Mucosa of stomach (tissue), 1 donor: ENCODE measurements at regions not wholly inside any gene's neighbourhood (a gene's known extent, or its start where the extent isn't known, plus 50 kb on each side); places are given as distances from the start of the nearest gene placed in this dataset.

Source experiments
- H3K27me3 ChIP-seq: one replicate; pipeline ENCODE4 v1.7.0; 2013; ENCODE audit warnings: mild to moderate bottlenecking, low read length; ENCODE audit not compliant: control insufficient read depth, insufficient read depth
- H3K36me3 ChIP-seq: one replicate; pipeline ENCODE4 v1.7.0; 2013; ENCODE audit warnings: low read length; ENCODE audit not compliant: control insufficient read depth, insufficient read depth
- H3K4me1 ChIP-seq: one replicate; pipeline ENCODE4 v1.7.0; 2013; ENCODE audit warnings: mild to moderate bottlenecking, low read length; ENCODE audit not compliant: control insufficient read depth, insufficient read depth
- H3K4me3 ChIP-seq: one replicate; pipeline ENCODE4 v1.7.0; 2013; ENCODE audit warnings: low read length
- H3K9ac ChIP-seq: one replicate; pipeline ENCODE4 v1.7.0; 2013; ENCODE audit warnings: mild to moderate bottlenecking, low read length, moderate library complexity
- H3K9me3 ChIP-seq: one replicate; pipeline ENCODE4 v1.7.0; 2013; ENCODE audit warnings: mild to moderate bottlenecking, low read length, moderate library complexity; ENCODE audit not compliant: control insufficient read depth
- donor health status: Pancreatic carcinoma.

- H3K9ac ChIP-seq: no peak overlapping the region
- H3K4me1 ChIP-seq: no peaks in the 10 kb centered on the region
- no peaks in the 10 kb centered on the region for H3K9me3 ChIP-seq
- no peaks in the 10 kb centered on the region for H3K27me3 ChIP-seq
- H3K4me3 ChIP-seq: no peak overlapping the region
- no peaks in the 10 kb centered on the region for H3K36me3 ChIP-seq
Observed at GRCh38 chr2:41722668-41723369, 325.0 kb upstream of the PKDCC start.

- no peaks in the 10 kb centered on the region for H3K36me3 ChIP-seq
- H3K4me1 ChIP-seq: no peaks in the 10 kb centered on the region
- no peak overlapping the region for H3K9ac ChIP-seq
- H3K27me3 ChIP-seq: no peaks in the 10 kb centered on the region
- H3K9me3 ChIP-seq: no peaks in the 10 kb centered on the region
- H3K4me3 ChIP-seq: no peak overlapping the region
Observed at GRCh38 chr2:41723526-41723925, 324.3 kb upstream of the PKDCC start.

GRCh38 chr2:41724465-41724864, 323.4 kb upstream of the PKDCC start:
- Histone ChIP-seq H3K9ac (no peak overlapping the region), H3K4me3 (no peak overlapping the region), H3K9me3 (no peaks in the 10 kb centered on the region), H3K36me3 (no peaks in the 10 kb centered on the region), H3K27me3 (no peaks in the 10 kb centered on the region), H3K4me1 (no peaks in the 10 kb centered on the region)

- no peaks in the 10 kb centered on the region for H3K4me1 ChIP-seq
- H3K36me3 ChIP-seq: no peaks in the 10 kb centered on the region
- H3K9ac ChIP-seq: no peak overlapping the region
- no peaks in the 10 kb centered on the region for H3K9me3 ChIP-seq
- H3K27me3 ChIP-seq: no peaks in the 10 kb centered on the region
- H3K4me3 ChIP-seq: no peak overlapping the region
Observed at GRCh38 chr2:41725901-41726300, 321.9 kb upstream of the PKDCC start.

GRCh38 chr2:41726364-41726763, 321.5 kb upstream of the PKDCC start:
- Histone ChIP-seq H3K36me3 (no peaks in the 10 kb centered on the region), H3K4me1 (no peaks in the 10 kb centered on the region), H3K9me3 (no peaks in the 10 kb centered on the region), H3K4me3 (no peak overlapping the region), H3K9ac (no peak overlapping the region), H3K27me3 (no peaks in the 10 kb centered on the region)

GRCh38 chr2:41727152-41727551, 320.7 kb upstream of the PKDCC start:
- Histone ChIP-seq H3K27me3 (no peaks in the 10 kb centered on the region), H3K9me3 (no peaks in the 10 kb centered on the region), H3K36me3 (no peaks in the 10 kb centered on the region), H3K4me1 (no peaks in the 10 kb centered on the region), H3K4me3 (no peak overlapping the region), H3K9ac (no peak overlapping the region)

GRCh38 chr2:41727711-41728110, 320.1 kb upstream of the PKDCC start:
- no peak overlapping the region for H3K4me3 ChIP-seq
- H3K9me3 ChIP-seq: no peaks in the 10 kb centered on the region
- H3K27me3 ChIP-seq: no peaks in the 10 kb centered on the region
- no peaks in the 10 kb centered on the region for H3K36me3 ChIP-seq
- H3K9ac ChIP-seq: no peak overlapping the region
- H3K4me1 ChIP-seq: no peaks in the 10 kb centered on the region

- no peak overlapping the region for H3K9ac ChIP-seq
- H3K36me3 ChIP-seq: no peaks in the 10 kb centered on the region
- H3K27me3 ChIP-seq: no peaks in the 10 kb centered on the region
- H3K4me1 ChIP-seq: no peaks in the 10 kb centered on the region
- no peak overlapping the region for H3K4me3 ChIP-seq
- H3K9me3 ChIP-seq: no peaks in the 10 kb centered on the region
Observed at GRCh38 chr2:41728788-41729338, 319.0 kb upstream of the PKDCC start.

GRCh38 chr2:41729800-41730364, 317.9 kb upstream of the PKDCC start:
- no peak overlapping the region for H3K4me3 ChIP-seq
- no peaks in the 10 kb centered on the region for H3K36me3 ChIP-seq
- H3K9ac ChIP-seq: no peak overlapping the region
- H3K27me3 ChIP-seq: no peaks in the 10 kb centered on the region
- H3K4me1 ChIP-seq: no peaks in the 10 kb centered on the region
- H3K9me3 ChIP-seq: no peaks in the 10 kb centered on the region

GRCh38 chr2:41735006-41735405, 312.8 kb upstream of the PKDCC start:
- Histone ChIP-seq H3K27me3 (no peaks in the 10 kb centered on the region), H3K4me1 (no peaks in the 10 kb centered on the region), H3K4me3 (no peak overlapping the region)

GRCh38 chr2:41735476-41735875, 312.3 kb upstream of the PKDCC start:
- H3K9ac ChIP-seq: no peak overlapping the region
- no peaks in the 10 kb centered on the region for H3K9me3 ChIP-seq
- H3K4me1 ChIP-seq: no peaks in the 10 kb centered on the region
- H3K36me3 ChIP-seq: no peaks in the 10 kb centered on the region
- H3K27me3 ChIP-seq: no peaks in the 10 kb centered on the region
- H3K4me3 ChIP-seq: no peak overlapping the region

More at GRCh38 chr2:41735006-41735405, 312.8 kb upstream of the PKDCC start:
- Histone ChIP-seq H3K36me3 (no peaks in the 10 kb centered on the region), H3K9ac (no peak overlapping the region), H3K9me3 (no peaks in the 10 kb centered on the region)

GRCh38 chr2:41736105-41736567, 311.7 kb upstream of the PKDCC start:
- Histone ChIP-seq H3K36me3 (no peaks in the 10 kb centered on the region), H3K27me3 (no peaks in the 10 kb centered on the region), H3K4me1 (no peaks in the 10 kb centered on the region), H3K9me3 (no peaks in the 10 kb centered on the region), H3K9ac (no peak overlapping the region), H3K4me3 (no peak overlapping the region)
